ENCODE measurements at regions not wholly inside any gene's neighbourhood (a gene's known extent, or its start where the extent isn't known, plus 50 kb on each side); places are given as distances from the start of the nearest gene placed in this dataset.

GRCh38 chr1:60681095-60681860 is 401.1 kb upstream of the NFIA start:
- Histone ChIP-seq H3K4me1 (ENCODE audit: control insufficient read depth, insufficient read depth, low read length) (no peaks in the 10 kb centered on the region), H3K27ac (ENCODE audit: low read length) (no peak overlapping the region), H3K9me3 (ENCODE audit: control insufficient read depth, insufficient read depth, low read length) (no peaks in the 10 kb centered on the region), H3K27me3 (ENCODE audit: control insufficient read depth, insufficient read depth, low read length) (no peaks in the 10 kb centered on the region), H3K36me3 (ENCODE audit: control insufficient read depth, insufficient read depth, low read length) (no peaks in the 10 kb centered on the region), H3K4me3 (ENCODE audit: low read length) (no peak overlapping the region)
- 73% methylated on average over 2 of the region's 2 CpGs for WGBS (ENCODE audit: insufficient coverage)
- Mint-ChIP-seq H3K36me3 (no peaks in the 10 kb centered on the region), H3K4me3 (no peak overlapping the region), H3K27me3 (ENCODE audit: low read depth in 2 of 2) (no peaks in the 10 kb centered on the region), H3K4me1 (no peaks in the 10 kb centered on the region), H3K9me3 (peaks cover 0 to 3% of the 10 kb centered on the region in 2 donors), H3K27ac (no peak overlapping the region)
- no peak for TF ChIP-seq CTCF (IDR thresholded peaks at IDR 0.05)
- DNase-seq (no peak), ATAC-seq (no peak)
- intact Hi-C loops (cut with micrococcal nuclease) = no loop called here

- ATAC-seq = no peak
- Histone ChIP-seq H3K4me3 (ENCODE audit: low read length) (no peak overlapping the region), H3K36me3 (ENCODE audit: control insufficient read depth, insufficient read depth, low read length) (no peaks in the 10 kb centered on the region), H3K9me3 (ENCODE audit: control insufficient read depth, insufficient read depth, low read length) (no peaks in the 10 kb centered on the region), H3K27me3 (ENCODE audit: control insufficient read depth, insufficient read depth, low read length) (no peaks in the 10 kb centered on the region), H3K4me1 (ENCODE audit: control insufficient read depth, insufficient read depth, low read length) (no peaks in the 10 kb centered on the region), H3K27ac (ENCODE audit: low read length) (no peak overlapping the region)
- no peak for TF ChIP-seq CTCF (IDR thresholded peaks at IDR 0.05)
- intact Hi-C loops (cut with micrococcal nuclease) = no loop called here
- WGBS (ENCODE audit: insufficient coverage) = 94% methylated on average over 4 of the region's 7 CpGs
- Mint-ChIP-seq H3K4me3 (no peak overlapping the region), H3K36me3 (no peaks in the 10 kb centered on the region), H3K27ac (no peak overlapping the region), H3K27me3 (ENCODE audit: low read depth in 2 of 2) (no peaks in the 10 kb centered on the region), H3K9me3 (peaks cover 0 to 4% of the 10 kb centered on the region in 2 donors), H3K4me1 (no peaks in the 10 kb centered on the region)
- no peak for DNase-seq
Observed at GRCh38 chr1:60679524-60680375, 402.6 kb upstream of the NFIA start.

DNA sequence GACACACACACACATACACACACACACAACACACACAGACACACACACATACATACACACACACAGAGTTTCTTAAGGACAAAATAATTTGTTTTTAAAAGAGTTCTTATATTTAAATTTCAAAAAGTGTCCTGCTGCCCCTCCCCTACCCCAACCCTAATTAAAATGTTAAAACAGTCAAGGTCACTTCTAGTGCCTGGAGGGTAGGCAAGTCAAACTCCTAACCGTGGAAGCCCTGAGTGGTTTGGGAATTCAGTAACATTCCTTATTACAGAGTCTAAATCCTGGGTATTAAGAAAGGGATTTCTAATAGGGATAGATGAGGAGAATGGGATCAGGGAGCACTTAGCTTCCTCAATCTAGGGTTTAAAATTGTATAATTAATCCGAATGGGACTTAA is 403.6 kb upstream of the NFIA start:
- Mint-ChIP-seq H3K4me1 (no peaks in the 10 kb centered on the region), H3K9me3 (peaks cover 0 to 4% of the 10 kb centered on the region in 2 donors), H3K27ac (no peak overlapping the region), H3K27me3 (ENCODE audit: low read depth in 2 of 2) (no peaks in the 10 kb centered on the region), H3K4me3 (no peak overlapping the region), H3K36me3 (no peaks in the 10 kb centered on the region)
- no peak for DNase-seq
- Histone ChIP-seq H3K36me3 (ENCODE audit: control insufficient read depth, insufficient read depth, low read length) (no peaks in the 10 kb centered on the region), H3K4me3 (ENCODE audit: low read length) (no peak overlapping the region), H3K9me3 (ENCODE audit: control insufficient read depth, insufficient read depth, low read length) (no peaks in the 10 kb centered on the region), H3K27ac (ENCODE audit: low read length) (no peak overlapping the region), H3K4me1 (ENCODE audit: control insufficient read depth, insufficient read depth, low read length) (no peaks in the 10 kb centered on the region), H3K27me3 (ENCODE audit: control insufficient read depth, insufficient read depth, low read length) (no peaks in the 10 kb centered on the region)
- no peak for TF ChIP-seq CTCF (IDR thresholded peaks at IDR 0.05)
- WGBS (ENCODE audit: insufficient coverage) = 60% methylated on average over 2 of the region's 2 CpGs
- ATAC-seq = no peak
- intact Hi-C loops (cut with micrococcal nuclease) = no loop called here
